Liver (tissue), 3 donors: ENCODE measurements at regions not wholly inside any gene's neighbourhood (a gene's known extent, or its start where the extent isn't known, plus 50 kb on each side); places are given as distances from the start of the nearest gene placed in this dataset.

Experiments
- CTCF ChIP-seq: fragments of 150-350 bp; IDR thresholded peaks from 2 replicates; pipeline ENCODE4 v1.5.1; 2017; ENCODE audit warnings: improper control_type of control experiment, low read depth, low read length; ENCODE audit not compliant: missing input control
- EGR1 ChIP-seq, 2 donors: IDR thresholded peaks; 2 replicates each; pipeline ENCODE4 v1.6.1; 2016 to 2018; ENCODE audit warnings: antibody characterized with exemption in 2 of 2, low read depth in 2 of 2
- GABPA ChIP-seq, 2 donors: IDR thresholded peaks in 1 of 2; conservative IDR thresholded peaks in 1 of 2; 2 replicates each; pipeline ENCODE4 v1.6.1; 2016; ENCODE audit warnings: antibody characterized with exemption in 2 of 2, mild to moderate bottlenecking in 1 of 2, moderate library complexity in 1 of 2
- HNF4G ChIP-seq: IDR thresholded peaks from 2 replicates; pipeline ENCODE4 v1.6.1; 2016; ENCODE audit warnings: antibody characterized with exemption
- RXRA ChIP-seq, 2 donors: IDR thresholded peaks; 2 replicates each; pipeline ENCODE4 v1.6.1; 2017 to 2018; ENCODE audit warnings: antibody characterized with exemption in 2 of 2, mild to moderate bottlenecking in 1 of 2
- TAF1 ChIP-seq: conservative IDR thresholded peaks from 2 replicates; pipeline ENCODE4 v1.6.1; 2016; ENCODE audit warnings: antibody characterized with exemption, mild to moderate bottlenecking
- YY1 ChIP-seq: IDR thresholded peaks from 2 replicates; pipeline ENCODE4 v1.6.1; 2016; ENCODE audit warnings: antibody characterized with exemption, mild to moderate bottlenecking
- donor health status: healthy.
- donor health status: healthy.

GRCh38 chr4:107349266-107349665, 313.2 kb upstream of the DKK2 start:
- TF ChIP-seq CTCF (no peak), HNF4G (no peak), EGR1 (IDR thresholded peaks at IDR 0.05; ENCODE audit: low read depth in 2 of 2) (no peak), TAF1 (no peak), YY1 (no peak), GABPA (IDR thresholded peaks at IDR 0.05 in 1 of 2, conservative IDR thresholded peaks at IDR 0.05 in 1 of 2) (no peak), RXRA (IDR thresholded peaks at IDR 0.05) (no peak)
